ENCODE measurements at regions not wholly inside any gene's neighbourhood (a gene's known extent, or its start where the extent isn't known, plus 50 kb on each side); places are given as distances from the start of the nearest gene placed in this dataset.
"Not testable (repeated sequence)": the region's sequence is repeated elsewhere in the genome, so short reads cannot be mapped to it uniquely, and the experiment has no call there.

DNA sequence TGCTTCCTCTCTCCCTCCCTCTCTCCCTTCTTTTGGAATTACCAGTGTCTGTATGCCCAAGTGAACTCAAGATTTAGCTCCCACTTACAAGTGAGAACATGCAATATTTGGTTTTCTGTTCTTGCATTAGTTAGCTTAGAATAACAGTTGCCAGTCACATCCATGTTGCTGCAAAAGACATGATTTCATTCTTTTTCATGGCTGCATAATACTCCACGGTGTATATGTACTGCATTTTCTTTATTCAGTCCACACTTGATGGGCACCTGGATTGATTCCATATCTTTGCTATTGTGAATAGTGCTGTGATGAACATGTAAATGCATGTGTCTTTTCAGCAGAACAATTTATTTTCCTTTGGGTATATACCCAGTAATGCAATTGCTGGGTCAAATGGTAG lies 97.5 kb upstream of the GRAMD1B start:
- H3K4me1 ChIP-seq (ENCODE audit: control insufficient read depth in 2 of 2, insufficient read depth in 2 of 2, low read length in 2 of 2); H3K36me3 Mint-ChIP-seq; H3K9me3 ChIP-seq (ENCODE audit: control insufficient read depth in 2 of 3, low read length in 3 of 3); ATAC-seq; H3K27ac ChIP-seq (ENCODE audit: low read depth, low read length); H3K4me1 Mint-ChIP-seq; H3K27ac Mint-ChIP-seq; POLR2A ChIA-PET; H3K27me3 ChIP-seq (ENCODE audit: control insufficient read depth in 2 of 2, insufficient read depth in 2 of 2, low read length in 2 of 2); CTCF ChIA-PET; H3K4me3 ChIP-seq (ENCODE audit: low read length); H3K36me3 ChIP-seq (ENCODE audit: control insufficient read depth in 2 of 3, insufficient read depth in 3 of 3, low read length in 3 of 3); H3K4me3 Mint-ChIP-seq; DNase-seq; intact Hi-C loops (cut with micrococcal nuclease): not testable (repeated sequence)
- Mint-ChIP-seq H3K9me3 (peaks cover 0 to 18% (median 0%) of the 10 kb centered on the region in 11 donors), H3K27me3 (peaks cover 0 to 16% (median 5%) of the 10 kb centered on the region in 5 donors)

DNA sequence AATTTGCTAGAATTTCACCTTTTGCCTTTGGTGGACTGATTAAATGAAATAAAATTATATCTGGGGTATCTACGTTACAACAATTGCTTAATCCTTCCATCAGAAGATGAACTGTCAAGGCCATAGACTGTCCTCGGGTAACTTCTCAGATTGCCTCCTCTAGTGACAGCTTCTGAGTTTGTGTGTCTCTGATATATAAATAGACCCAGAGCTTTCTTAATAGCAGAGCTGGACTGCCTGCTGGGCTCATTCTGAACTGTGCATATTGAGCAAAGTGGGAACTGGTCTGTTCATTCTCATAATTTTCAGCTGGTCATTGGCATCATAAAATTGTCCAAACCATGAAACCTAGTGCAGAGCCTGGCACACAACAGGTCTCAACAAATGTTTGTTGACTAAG lies 99.1 kb upstream of the GRAMD1B start:
- H3K27me3 ChIP-seq (ENCODE audit: control insufficient read depth in 2 of 2, insufficient read depth in 2 of 2, low read length in 2 of 2): no peaks in the 10 kb centered on the region
- Mint-ChIP-seq H3K36me3 (peaks cover 0 to 6% (median 0%) of the 10 kb centered on the region in 5 donors), H3K27me3 (peaks cover 0 to 16% (median 5%) of the 10 kb centered on the region in 5 donors), H3K4me1 (no peaks in the 10 kb centered on the region), H3K27ac (no peak overlapping the region), H3K9me3 (peaks cover 0 to 17% (median 0%) of the 10 kb centered on the region in 11 donors), H3K4me3 (no peak overlapping the region)
- no peaks in the 10 kb centered on the region for H3K9me3 ChIP-seq (ENCODE audit: control insufficient read depth in 2 of 3, low read length in 3 of 3)
- ChIA-PET POLR2A (no interaction called here), CTCF (no interaction called here)
- H3K4me3 ChIP-seq (ENCODE audit: low read length): no peak overlapping the region
- no peak overlapping the region for H3K27ac ChIP-seq (ENCODE audit: low read depth, low read length)
- no peaks in the 10 kb centered on the region for H3K36me3 ChIP-seq (ENCODE audit: control insufficient read depth in 2 of 3, insufficient read depth in 3 of 3, low read length in 3 of 3)
- no peaks in the 10 kb centered on the region for H3K4me1 ChIP-seq (ENCODE audit: control insufficient read depth in 2 of 2, insufficient read depth in 2 of 2, low read length in 2 of 2)
- DNase-seq: no peak
- no peak for ATAC-seq
- intact Hi-C loops (cut with micrococcal nuclease): no loop called here

DNA sequence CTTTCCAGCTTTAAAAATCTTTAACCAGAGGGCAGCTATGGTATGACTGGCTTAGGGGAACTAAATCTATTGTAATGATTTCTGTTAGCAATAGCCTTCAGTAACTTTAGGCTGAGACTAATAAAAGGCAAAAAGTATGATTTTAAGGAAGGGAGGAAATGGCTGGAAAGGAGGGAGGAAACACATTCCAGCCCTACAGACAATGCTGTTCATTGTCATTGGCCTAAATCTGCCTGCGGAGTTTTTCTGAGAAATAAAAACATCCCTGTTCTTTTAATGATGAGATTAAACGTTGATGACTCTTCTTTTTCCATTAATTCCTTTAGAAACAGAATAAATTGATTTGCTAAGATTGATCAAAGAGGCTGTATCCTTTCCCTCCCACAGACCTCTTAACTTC lies 99.6 kb upstream of the GRAMD1B start:
- Mint-ChIP-seq H3K4me1 (no peaks in the 10 kb centered on the region), H3K36me3 (peaks cover 0 to 3% (median 0%) of the 10 kb centered on the region in 5 donors), H3K27ac (no peak overlapping the region), H3K27me3 (peaks cover 0 to 14% (median under 1%) of the 10 kb centered on the region in 5 donors), H3K9me3 (peaks cover 0 to 13% (median 0%) of the 10 kb centered on the region in 11 donors), H3K4me3 (no peak overlapping the region)
- Histone ChIP-seq H3K4me1 (ENCODE audit: control insufficient read depth in 2 of 2, insufficient read depth in 2 of 2, low read length in 2 of 2) (no peaks in the 10 kb centered on the region), H3K36me3 (ENCODE audit: control insufficient read depth in 2 of 3, insufficient read depth in 3 of 3, low read length in 3 of 3) (no peaks in the 10 kb centered on the region), H3K4me3 (ENCODE audit: low read length) (no peak overlapping the region), H3K27me3 (ENCODE audit: control insufficient read depth in 2 of 2, insufficient read depth in 2 of 2, low read length in 2 of 2) (no peaks in the 10 kb centered on the region), H3K27ac (ENCODE audit: low read depth, low read length) (no peak overlapping the region), H3K9me3 (ENCODE audit: control insufficient read depth in 2 of 3, low read length in 3 of 3) (no peaks in the 10 kb centered on the region)
- intact Hi-C loops (cut with micrococcal nuclease): no loop called here
- ChIA-PET POLR2A (no interaction called here), CTCF (no interaction called here)
- ATAC-seq (no peak), DNase-seq (no peak)

DNA sequence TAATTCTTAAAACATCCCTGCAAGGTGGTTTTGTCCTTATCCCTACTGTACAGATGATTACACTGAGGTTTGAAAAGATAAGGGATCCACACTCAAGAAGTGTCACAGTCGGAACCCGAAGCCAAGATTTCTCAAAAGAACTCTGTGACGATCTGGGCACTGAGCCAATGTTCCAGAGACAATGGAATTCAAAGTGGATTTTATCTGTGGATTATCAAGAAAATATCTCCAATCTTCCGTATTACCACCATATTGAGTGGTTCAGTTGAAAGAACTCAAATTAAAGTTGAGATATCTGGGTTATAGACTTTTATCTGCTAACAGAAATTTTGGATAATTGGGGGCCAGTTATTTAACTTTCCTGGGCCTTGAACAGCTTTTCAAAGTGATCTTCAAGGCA lies 100.0 kb upstream of the GRAMD1B start:
- ATAC-seq (no peak), DNase-seq (no peak)
- ChIA-PET CTCF (no interaction called here), POLR2A (no interaction called here)
- Histone ChIP-seq H3K36me3 (ENCODE audit: control insufficient read depth in 2 of 3, insufficient read depth in 3 of 3, low read length in 3 of 3) (no peaks in the 10 kb centered on the region), H3K4me1 (ENCODE audit: control insufficient read depth in 2 of 2, insufficient read depth in 2 of 2, low read length in 2 of 2) (no peaks in the 10 kb centered on the region), H3K27ac (ENCODE audit: low read depth, low read length) (no peak overlapping the region), H3K4me3 (ENCODE audit: low read length) (no peak overlapping the region), H3K9me3 (ENCODE audit: control insufficient read depth in 2 of 3, low read length in 3 of 3) (no peaks in the 10 kb centered on the region), H3K27me3 (ENCODE audit: control insufficient read depth in 2 of 2, insufficient read depth in 2 of 2, low read length in 2 of 2) (no peaks in the 10 kb centered on the region)
- Mint-ChIP-seq H3K27me3 (peaks cover 0 to 14% (median 0%) of the 10 kb centered on the region in 5 donors), H3K27ac (no peak overlapping the region), H3K4me3 (no peak overlapping the region), H3K4me1 (no peaks in the 10 kb centered on the region), H3K36me3 (peaks cover 0 to 2% (median 0%) of the 10 kb centered on the region in 5 donors), H3K9me3 (peaks cover 0 to 10% (median 0%) of the 10 kb centered on the region in 11 donors)
- intact Hi-C loops (cut with micrococcal nuclease): no loop called here

DNA sequence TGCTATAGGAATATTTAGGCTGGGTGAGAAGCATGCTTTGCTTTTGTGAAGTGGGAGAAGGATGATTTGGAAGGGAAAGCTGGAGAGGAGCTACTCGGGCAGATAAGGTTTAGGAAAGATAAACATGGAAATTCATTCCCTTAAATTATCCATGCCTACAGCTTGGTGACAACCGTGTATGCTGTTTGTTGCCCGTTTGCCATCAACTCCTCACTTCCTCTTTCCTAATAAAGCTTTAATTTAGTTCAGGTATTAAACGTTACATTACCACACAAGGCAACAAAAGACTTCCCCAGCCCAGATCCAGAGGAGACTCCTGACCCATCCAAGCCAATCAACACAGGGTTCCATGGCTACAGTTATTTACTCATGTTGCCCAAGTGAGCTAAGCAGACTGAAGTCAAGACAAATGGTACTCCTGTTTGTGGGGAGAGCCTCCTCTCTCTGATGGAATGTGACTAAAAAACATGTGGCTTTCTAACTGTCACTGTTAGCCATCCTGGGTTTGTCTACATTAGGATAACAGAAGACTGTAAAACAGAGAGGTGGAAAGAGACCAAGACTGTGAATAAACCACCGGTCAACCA lies 101.7 kb upstream of the GRAMD1B start:
- Mint-ChIP-seq H3K27ac (no peak overlapping the region), H3K4me1 (no peaks in the 10 kb centered on the region), H3K27me3 (peaks cover 0 to 10% (median 0%) of the 10 kb centered on the region in 5 donors), H3K4me3 (no peak overlapping the region), H3K9me3 (peaks cover 0 to 6% (median 0%) of the 10 kb centered on the region in 11 donors), H3K36me3 (no peaks in the 10 kb centered on the region)
- no peak for DNase-seq
- intact Hi-C loops (cut with micrococcal nuclease): no loop called here
- no peak overlapping the region for H3K27ac ChIP-seq (ENCODE audit: low read depth, low read length)
- H3K4me1 ChIP-seq (ENCODE audit: control insufficient read depth in 2 of 2, insufficient read depth in 2 of 2, low read length in 2 of 2): no peaks in the 10 kb centered on the region
- ChIA-PET POLR2A (no interaction called here), CTCF (no interaction called here)
- no peak for ATAC-seq
- H3K9me3 ChIP-seq (ENCODE audit: control insufficient read depth in 2 of 3, low read length in 3 of 3): no peaks in the 10 kb centered on the region
- H3K27me3 ChIP-seq (ENCODE audit: control insufficient read depth in 2 of 2, insufficient read depth in 2 of 2, low read length in 2 of 2): no peaks in the 10 kb centered on the region
- no peak overlapping the region for H3K4me3 ChIP-seq (ENCODE audit: low read length)
- H3K36me3 ChIP-seq (ENCODE audit: control insufficient read depth in 2 of 3, insufficient read depth in 3 of 3, low read length in 3 of 3): no peaks in the 10 kb centered on the region

DNA sequence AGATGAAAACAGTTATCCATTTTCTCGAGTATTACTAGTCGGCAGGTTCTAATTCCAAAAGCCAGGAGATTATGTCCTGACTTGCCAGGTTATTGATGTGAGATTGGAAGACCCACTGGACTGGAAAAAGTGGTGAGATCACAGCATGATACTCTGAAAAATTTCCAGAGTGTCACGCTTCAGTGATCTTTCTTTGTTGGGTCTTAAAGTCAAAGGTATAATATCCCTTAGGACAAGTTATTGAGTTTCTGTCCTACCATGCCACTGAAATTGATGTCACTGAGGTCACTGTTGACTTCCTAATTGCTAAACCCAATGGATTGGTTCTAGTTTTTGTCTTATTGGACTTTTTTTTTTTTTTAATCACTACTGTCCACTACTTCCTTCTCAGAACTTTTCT lies 104.5 kb upstream of the GRAMD1B start:
- Mint-ChIP-seq H3K9me3 (no peaks in the 10 kb centered on the region), H3K27me3 (peaks cover 0 to 9% (median 0%) of the 10 kb centered on the region in 5 donors), H3K4me3 (no peak overlapping the region), H3K27ac (no peak overlapping the region), H3K36me3 (no peaks in the 10 kb centered on the region), H3K4me1 (no peaks in the 10 kb centered on the region)
- ATAC-seq: no peak
- no peak for DNase-seq
- ChIA-PET CTCF (no interaction called here), POLR2A (no interaction called here)
- H3K4me3 ChIP-seq (ENCODE audit: low read length): no peak overlapping the region
- H3K36me3 ChIP-seq (ENCODE audit: control insufficient read depth in 2 of 3, insufficient read depth in 3 of 3, low read length in 3 of 3): no peaks in the 10 kb centered on the region
- H3K27ac ChIP-seq (ENCODE audit: low read depth, low read length): no peak overlapping the region
- H3K27me3 ChIP-seq (ENCODE audit: control insufficient read depth in 2 of 2, insufficient read depth in 2 of 2, low read length in 2 of 2): no peaks in the 10 kb centered on the region
- no peaks in the 10 kb centered on the region for H3K4me1 ChIP-seq (ENCODE audit: control insufficient read depth in 2 of 2, insufficient read depth in 2 of 2, low read length in 2 of 2)
- intact Hi-C loops (cut with micrococcal nuclease): no loop called here
- no peaks in the 10 kb centered on the region for H3K9me3 ChIP-seq (ENCODE audit: control insufficient read depth in 2 of 3, low read length in 3 of 3)

DNA sequence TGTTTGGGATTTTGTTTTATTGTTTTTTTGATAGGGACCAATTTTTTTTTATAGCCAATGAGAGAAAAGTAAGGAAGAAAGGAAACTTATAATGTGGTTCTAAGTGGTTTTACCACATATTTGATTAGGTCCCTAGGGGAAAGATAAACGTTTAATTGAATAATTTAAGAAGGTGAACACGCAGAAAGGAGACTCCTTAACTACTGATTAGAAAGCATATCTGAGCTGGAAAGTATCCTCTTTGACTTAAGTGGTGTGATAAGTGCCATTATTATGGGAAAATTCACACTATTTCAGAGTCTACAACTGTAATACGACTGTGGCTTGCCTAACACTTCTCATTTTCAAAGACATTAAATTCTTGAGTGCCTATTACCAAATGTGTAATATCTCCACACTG lies 106.5 kb upstream of the GRAMD1B start:
- H3K4me3 Mint-ChIP-seq: no peak overlapping the region
- H3K27me3 Mint-ChIP-seq: peaks cover 0 to 17% (median 5%) of the 10 kb centered on the region in 5 donors
- Histone ChIP-seq H3K36me3 (ENCODE audit: control insufficient read depth in 2 of 3, insufficient read depth in 3 of 3, low read length in 3 of 3) (no peaks in the 10 kb centered on the region), H3K27me3 (ENCODE audit: control insufficient read depth in 2 of 2, insufficient read depth in 2 of 2, low read length in 2 of 2) (no peaks in the 10 kb centered on the region), H3K9me3 (ENCODE audit: control insufficient read depth in 2 of 3, low read length in 3 of 3) (no peaks in the 10 kb centered on the region), H3K4me3 (ENCODE audit: low read length) (no peak overlapping the region), H3K4me1 (ENCODE audit: control insufficient read depth in 2 of 2, insufficient read depth in 2 of 2, low read length in 2 of 2) (no peaks in the 10 kb centered on the region), H3K27ac (ENCODE audit: low read depth, low read length) (no peak overlapping the region)
- H3K36me3 Mint-ChIP-seq: no peaks in the 10 kb centered on the region
- no peaks in the 10 kb centered on the region for H3K4me1 Mint-ChIP-seq
- DNase-seq (no peak), ATAC-seq (no peak)
- intact Hi-C loops (cut with micrococcal nuclease): no loop called here
- H3K27ac Mint-ChIP-seq: no peak overlapping the region
- CTCF ChIA-PET: no interaction called here
- POLR2A ChIA-PET: no interaction called here
- peaks cover 0 to 2% (median 0%) of the 10 kb centered on the region in 11 donors for H3K9me3 Mint-ChIP-seq
